GM19328 (cell line): ENCODE measurements at regions not wholly inside any gene's neighbourhood (a gene's known extent, or its start where the extent isn't known, plus 50 kb on each side); places are given as distances from the start of the nearest gene placed in this dataset.
"Not testable (repeated sequence)": the region's sequence is repeated elsewhere in the genome, so short reads cannot be mapped to it uniquely, and the experiment has no call there.

Source experiments
- ATAC-seq: cut with Tn5 transposase; IDR thresholded peaks from one replicate; pipeline ENCODE4 v1.9.1; 2021; ENCODE audit warnings: mild to moderate bottlenecking, moderate library complexity; ENCODE audit not compliant: unreplicated experiment

GRCh38 chr5:28685794-28686193, 1647.4 kb upstream of the CDH9 start:
- ATAC-seq, result no peak

GRCh38 chr5:28678899-28679298, 1640.5 kb upstream of the CDH9 start:
- no peak for ATAC-seq

- no peak for ATAC-seq
Measured at GRCh38 chr5:28666110-28666509, 1627.7 kb upstream of the CDH9 start.

- no peak for ATAC-seq
Measured at GRCh38 chr5:28648108-28648507, 1609.7 kb upstream of the CDH9 start.

GRCh38 chr5:28632607-28633006, 1594.2 kb upstream of the CDH9 start:
- no peak for ATAC-seq

GRCh38 chr5:28603869-28604268, 1565.5 kb upstream of the CDH9 start:
- no peak for ATAC-seq

GRCh38 chr5:28602429-28602828, 1564.0 kb upstream of the CDH9 start:
- ATAC-seq, result no peak

GRCh38 chr5:28596707-28597106, 1558.3 kb upstream of the CDH9 start:
- not testable (repeated sequence) for ATAC-seq

GRCh38 chr5:28580616-28581015, 1542.2 kb upstream of the CDH9 start:
- ATAC-seq, result no peak

GRCh38 chr5:28576022-28576421, 1537.6 kb upstream of the CDH9 start:
- no peak for ATAC-seq

- ATAC-seq, result no peak
Measured at GRCh38 chr5:28575368-28575767, 1537.0 kb upstream of the CDH9 start.

GRCh38 chr5:28574606-28575005, 1536.2 kb upstream of the CDH9 start:
- ATAC-seq, result no peak

GRCh38 chr5:28567048-28567447, 1528.7 kb upstream of the CDH9 start:
- ATAC-seq, result no peak

GRCh38 chr5:28561522-28561921, 1523.1 kb upstream of the CDH9 start:
- no peak for ATAC-seq

GRCh38 chr5:28558196-28558595, 1519.8 kb upstream of the CDH9 start:
- no peak for ATAC-seq

- no peak for ATAC-seq
Measured at GRCh38 chr5:28557114-28557513, 1518.7 kb upstream of the CDH9 start.

GRCh38 chr5:28549588-28549987, 1511.2 kb upstream of the CDH9 start:
- no peak for ATAC-seq

GRCh38 chr5:28548856-28549255, 1510.5 kb upstream of the CDH9 start:
- ATAC-seq, result no peak

- ATAC-seq, result no peak
Measured at GRCh38 chr5:28544501-28544900, 1506.1 kb upstream of the CDH9 start.

GRCh38 chr5:28543473-28544098, 1505.2 kb upstream of the CDH9 start:
- no peak for ATAC-seq

GRCh38 chr5:28542987-28543386, 1504.6 kb upstream of the CDH9 start:
- no peak for ATAC-seq

GRCh38 chr5:28523888-28524635, 1485.7 kb upstream of the CDH9 start:
- no peak for ATAC-seq

GRCh38 chr5:28523416-28523815, 1485.0 kb upstream of the CDH9 start:
- no peak for ATAC-seq
